ENCODE measurements at regions not wholly inside any gene's neighbourhood (a gene's known extent, or its start where the extent isn't known, plus 50 kb on each side); places are given as distances from the start of the nearest gene placed in this dataset.

DNA sequence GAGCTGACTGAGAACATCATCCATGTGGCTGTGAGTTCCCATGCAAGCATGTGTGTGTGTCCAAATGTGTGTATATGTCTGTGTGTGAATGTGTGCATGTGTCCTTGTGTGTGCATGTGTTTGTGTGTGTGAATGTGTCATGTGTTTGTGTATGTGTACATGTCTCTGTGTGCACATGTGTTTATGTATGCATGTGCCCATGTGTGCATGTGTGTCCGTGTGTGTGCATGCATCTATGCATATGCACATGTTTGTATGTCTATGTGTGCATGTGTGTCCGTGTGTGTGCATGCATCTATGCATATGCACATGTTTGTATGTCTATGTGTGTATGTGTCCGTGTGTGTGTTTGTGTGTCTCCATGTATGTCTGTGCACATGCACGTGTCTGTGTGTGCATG is 99.7 kb downstream of the LBH start:
- no peak overlapping the region for H3K56ac ChIP-seq (ENCODE audit: insufficient read length, low read depth, low read length)
- H3K4me3 Mint-ChIP-seq, result no peak overlapping the region; a peak in 1 of 5 replicates
- H4K5ac ChIP-seq (ENCODE audit: insufficient read length, low read depth, low read length), result no peak overlapping the region
- H3K4ac ChIP-seq (ENCODE audit: low read depth, low read length), result no peak overlapping the region
- peaks cover 5% of the 10 kb centered on the region; the same call in 1 of the 2 replicates for H3K4me1 ChIP-seq (ENCODE audit: insufficient read depth, low read length)
- no peaks in the 10 kb centered on the region for H4K20me1 ChIP-seq (ENCODE audit: control insufficient read depth, insufficient read depth, insufficient read length)
- no peak overlapping the region for H3K27ac ChIP-seq (ENCODE audit: insufficient read length, low read depth, low read length)
- H4K8ac ChIP-seq (replicated peaks; ENCODE audit: insufficient read length, low read depth, low read length), result no peak overlapping the region
- WGBS (ENCODE audit: extremely low coverage, insufficient read length, low lambda C conversion rate), result no CpG with 5 or more reads among the region's 4 CpGs
- no peak overlapping the region for H3K27ac Mint-ChIP-seq
- no peaks in the 10 kb centered on the region for H3K27me3 ChIP-seq (ENCODE audit: insufficient read depth, low read length)
- H2BK12ac ChIP-seq (ENCODE audit: insufficient read length, low read depth, low read length), result no peak overlapping the region
- no peaks in the 10 kb centered on the region for H3K27me3 Mint-ChIP-seq (ENCODE audit: low read depth)
- no peak overlapping the region for H3T11ph ChIP-seq (ENCODE audit: low read length)
- no peak overlapping the region for H2BK120ac ChIP-seq (ENCODE audit: low read depth, low read length, poor library complexity, severe bottlenecking)
- H2AK5ac ChIP-seq (ENCODE audit: insufficient read length, low read length), result no peak overlapping the region
- H4K91ac ChIP-seq (ENCODE audit: insufficient read length, low read depth, low read length), result no peak overlapping the region
- TF ChIP-seq, protein P1, sequence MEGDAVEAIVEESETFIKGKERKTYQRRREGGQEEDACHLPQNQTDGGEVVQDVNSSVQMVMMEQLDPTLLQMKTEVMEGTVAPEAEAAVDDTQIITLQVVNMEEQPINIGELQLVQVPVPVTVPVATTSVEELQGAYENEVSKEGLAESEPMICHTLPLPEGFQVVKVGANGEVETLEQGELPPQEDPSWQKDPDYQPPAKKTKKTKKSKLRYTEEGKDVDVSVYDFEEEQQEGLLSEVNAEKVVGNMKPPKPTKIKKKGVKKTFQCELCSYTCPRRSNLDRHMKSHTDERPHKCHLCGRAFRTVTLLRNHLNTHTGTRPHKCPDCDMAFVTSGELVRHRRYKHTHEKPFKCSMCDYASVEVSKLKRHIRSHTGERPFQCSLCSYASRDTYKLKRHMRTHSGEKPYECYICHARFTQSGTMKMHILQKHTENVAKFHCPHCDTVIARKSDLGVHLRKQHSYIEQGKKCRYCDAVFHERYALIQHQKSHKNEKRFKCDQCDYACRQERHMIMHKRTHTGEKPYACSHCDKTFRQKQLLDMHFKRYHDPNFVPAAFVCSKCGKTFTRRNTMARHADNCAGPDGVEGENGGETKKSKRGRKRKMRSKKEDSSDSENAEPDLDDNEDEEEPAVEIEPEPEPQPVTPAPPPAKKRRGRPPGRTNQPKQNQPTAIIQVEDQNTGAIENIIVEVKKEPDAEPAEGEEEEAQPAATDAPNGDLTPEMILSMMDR (conservative IDR thresholded peaks at IDR 0.05), result no peak
- no peak overlapping the region for H2BK15ac ChIP-seq (ENCODE audit: low read depth, low read length)
- H3K4me1 Mint-ChIP-seq, result peaks cover 12 to 13% of the 10 kb centered on the region in 2 experiments
- no peak for DNase-seq
- no peaks in the 10 kb centered on the region for H3K23me2 ChIP-seq (ENCODE audit: insufficient read length, low read depth, low read length, poor library complexity, severe bottlenecking)
- H3K23ac ChIP-seq (ENCODE audit: insufficient read length, low read depth, low read length), result no peak overlapping the region
- H2AFZ ChIP-seq (ENCODE audit: low read length), result no peak overlapping the region
- no peaks in the 10 kb centered on the region; a peak in 2 of 7 replicates for H3K36me3 Mint-ChIP-seq (ENCODE audit: insufficient read depth in 1 of 3, low read depth in 3 of 3)
- H2BK5ac ChIP-seq (ENCODE audit: insufficient read length, low read length), result no peak overlapping the region
- H3K9ac ChIP-seq (ENCODE audit: extremely low read depth, insufficient read length, low read length), result no peak overlapping the region
- H3K79me2 ChIP-seq (ENCODE audit: insufficient read depth, low read length), result no peaks in the 10 kb centered on the region
- H3K9me3 ChIP-seq (ENCODE audit: control insufficient read depth, low read depth, low read length), result no peaks in the 10 kb centered on the region
- no peak overlapping the region for H2BK20ac ChIP-seq (ENCODE audit: low read depth, low read length, poor library complexity, severe bottlenecking)
- H3K9me3 Mint-ChIP-seq, result peaks cover 0 to 8% of the 10 kb centered on the region in 2 experiments; a peak in 3 of 5 replicates
- no peaks in the 10 kb centered on the region for H3K79me1 ChIP-seq (ENCODE audit: insufficient read depth, low read depth, low read length, poor library complexity, severe bottlenecking)
- no peak overlapping the region for H3K18ac ChIP-seq (ENCODE audit: insufficient read length, low read depth, low read length)
- H3K4me2 ChIP-seq (ENCODE audit: insufficient read depth, insufficient read length, low read length), result no peak overlapping the region
- no peak overlapping the region for H3K14ac ChIP-seq (ENCODE audit: insufficient read depth, low read length)
